C4-2B (cell line): ENCODE measurements at regions not wholly inside any gene's neighbourhood (a gene's known extent, or its start where the extent isn't known, plus 50 kb on each side); places are given as distances from the start of the nearest gene placed in this dataset.

Source experiments
- ZFX ChIP-seq: fragments of 450-650 bp; IDR thresholded peaks from 2 replicates; pipeline ENCODE4 v1.6.1; 2017
- TF ChIP-seq, protein P1 (sequence below): fragments of 450-650 bp; conservative IDR thresholded peaks from 2 replicates; pipeline ENCODE4 v1.5.1; 2017; ENCODE audit warnings: mild to moderate bottlenecking

DNA sequence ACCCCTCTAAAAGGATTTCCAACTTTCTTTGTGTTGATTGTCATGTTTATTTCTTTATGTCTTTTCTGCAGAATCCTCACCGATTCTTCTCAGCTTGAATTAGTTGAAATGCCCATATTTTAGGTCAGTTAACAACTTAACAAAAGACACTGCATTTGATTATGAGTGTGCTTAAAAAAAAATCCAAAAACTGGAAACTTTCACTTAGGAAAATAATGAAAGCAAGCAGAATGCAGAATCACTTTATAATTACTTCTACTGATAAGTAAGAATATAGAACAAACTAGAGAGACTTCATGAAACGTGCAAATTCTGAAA is 111.0 kb upstream of the PTPN13 start:
- TF ChIP-seq, protein P1, sequence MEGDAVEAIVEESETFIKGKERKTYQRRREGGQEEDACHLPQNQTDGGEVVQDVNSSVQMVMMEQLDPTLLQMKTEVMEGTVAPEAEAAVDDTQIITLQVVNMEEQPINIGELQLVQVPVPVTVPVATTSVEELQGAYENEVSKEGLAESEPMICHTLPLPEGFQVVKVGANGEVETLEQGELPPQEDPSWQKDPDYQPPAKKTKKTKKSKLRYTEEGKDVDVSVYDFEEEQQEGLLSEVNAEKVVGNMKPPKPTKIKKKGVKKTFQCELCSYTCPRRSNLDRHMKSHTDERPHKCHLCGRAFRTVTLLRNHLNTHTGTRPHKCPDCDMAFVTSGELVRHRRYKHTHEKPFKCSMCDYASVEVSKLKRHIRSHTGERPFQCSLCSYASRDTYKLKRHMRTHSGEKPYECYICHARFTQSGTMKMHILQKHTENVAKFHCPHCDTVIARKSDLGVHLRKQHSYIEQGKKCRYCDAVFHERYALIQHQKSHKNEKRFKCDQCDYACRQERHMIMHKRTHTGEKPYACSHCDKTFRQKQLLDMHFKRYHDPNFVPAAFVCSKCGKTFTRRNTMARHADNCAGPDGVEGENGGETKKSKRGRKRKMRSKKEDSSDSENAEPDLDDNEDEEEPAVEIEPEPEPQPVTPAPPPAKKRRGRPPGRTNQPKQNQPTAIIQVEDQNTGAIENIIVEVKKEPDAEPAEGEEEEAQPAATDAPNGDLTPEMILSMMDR, result no peak
- no peak for TF ChIP-seq ZFX
